Suppressor macrophage treated with lipopolysaccharide for 4 hours (primary cell): ENCODE measurements at regions not wholly inside any gene's neighbourhood (a gene's known extent, or its start where the extent isn't known, plus 50 kb on each side); places are given as distances from the start of the nearest gene placed in this dataset.
"Not testable (repeated sequence)": the region's sequence is repeated elsewhere in the genome, so short reads cannot be mapped to it uniquely, and the experiment has no call there.

Experiments
- DNase-seq: peaks from one replicate; pipeline ENCODE4 v3.0.0-alpha.2; 2020

GRCh38 chr17:22266231-22266630 lies 573.9 kb downstream of the KCNJ18 start:
- no peak for DNase-seq

DNA sequence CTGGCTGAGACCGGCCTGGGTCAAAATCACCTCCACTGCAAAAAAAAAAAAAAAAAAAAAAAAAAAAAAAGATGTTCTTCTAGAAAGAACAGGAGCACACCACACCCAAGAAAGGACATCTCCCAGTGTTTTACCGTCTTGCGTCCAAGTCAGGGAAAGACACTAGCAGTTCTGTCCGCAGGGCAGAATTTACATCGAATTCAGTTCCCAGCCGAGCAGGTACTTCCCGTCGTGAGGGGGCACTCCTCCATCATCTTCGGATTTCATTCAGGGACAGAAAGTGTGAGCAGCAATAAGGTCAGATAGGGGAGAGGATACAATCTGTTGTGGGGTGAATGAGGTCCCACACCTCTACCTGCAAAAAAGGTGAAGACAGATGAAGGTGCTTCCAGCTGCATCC lies 574.7 kb downstream of the KCNJ18 start:
- no peak for DNase-seq

- no peak for DNase-seq
Measured at GRCh38 chr17:22268214-22268911, 576.0 kb downstream of the KCNJ18 start.

DNA sequence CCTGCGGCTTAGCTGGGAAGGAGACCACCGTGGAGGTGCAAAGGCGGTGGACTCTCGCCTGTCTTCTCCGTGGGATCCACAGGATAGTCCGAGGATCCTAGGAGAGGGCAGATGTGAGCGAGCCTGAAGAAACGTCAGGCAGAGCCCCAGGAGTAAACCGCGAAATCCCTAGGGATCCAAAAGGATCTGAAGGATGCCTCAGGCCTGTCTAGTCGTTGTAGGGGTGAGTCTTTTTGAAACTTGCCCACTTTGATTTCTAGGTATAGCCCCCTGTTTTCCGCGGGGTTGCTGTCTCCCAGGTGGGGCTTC lies 576.5 kb downstream of the KCNJ18 start:
- no peak for DNase-seq

DNA sequence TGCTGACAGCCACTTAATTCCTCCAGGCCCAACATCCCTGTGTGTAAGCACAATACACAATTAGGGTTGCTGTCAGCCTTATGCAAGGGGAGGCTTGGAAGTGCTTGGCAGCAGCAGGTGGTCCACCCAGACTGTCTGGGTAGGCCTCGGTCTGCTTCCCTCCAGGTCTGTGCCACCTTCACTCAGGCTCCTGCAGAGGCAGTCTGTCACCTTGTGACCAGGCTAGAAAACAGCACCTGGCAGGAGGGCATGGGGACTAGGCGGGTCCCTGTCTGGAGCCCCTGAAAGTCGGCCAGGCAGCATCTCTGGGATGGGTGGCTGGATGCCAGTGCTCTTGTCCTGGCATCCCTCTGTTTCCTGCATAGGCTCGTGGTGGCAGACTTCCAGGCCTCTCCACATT lies 578.1 kb downstream of the KCNJ18 start:
- no peak for DNase-seq

GRCh38 chr17:22270809-22271208 lies 578.5 kb downstream of the KCNJ18 start:
- DNase-seq, result not testable (repeated sequence)

- DNase-seq, result no peak
Measured at GRCh38 chr17:22272363-22273146, 580.2 kb downstream of the KCNJ18 start.

- DNase-seq, result no peak
Measured at GRCh38 chr17:22273308-22273707, 581.0 kb downstream of the KCNJ18 start.

DNA sequence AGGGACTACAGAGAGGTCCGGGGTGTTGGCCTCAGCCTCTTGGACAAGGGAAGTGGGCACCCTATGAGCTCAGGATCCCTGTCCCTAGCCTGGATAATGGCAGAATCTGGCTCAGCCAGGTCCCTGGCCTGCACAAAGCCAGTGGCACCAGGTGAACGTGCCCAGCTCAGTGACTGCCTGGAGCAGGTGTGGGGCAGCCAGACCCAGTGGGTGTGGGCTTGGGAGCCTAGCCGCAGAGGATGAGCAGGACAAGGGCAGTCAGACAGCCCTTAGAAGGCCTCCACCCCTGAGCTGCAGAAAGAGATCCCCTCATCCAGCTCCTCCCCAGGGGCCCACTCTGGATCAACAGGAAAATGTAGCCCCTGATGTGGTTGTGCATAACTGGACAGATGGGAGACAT lies 585.3 kb downstream of the KCNJ18 start:
- no peak for DNase-seq

DNA sequence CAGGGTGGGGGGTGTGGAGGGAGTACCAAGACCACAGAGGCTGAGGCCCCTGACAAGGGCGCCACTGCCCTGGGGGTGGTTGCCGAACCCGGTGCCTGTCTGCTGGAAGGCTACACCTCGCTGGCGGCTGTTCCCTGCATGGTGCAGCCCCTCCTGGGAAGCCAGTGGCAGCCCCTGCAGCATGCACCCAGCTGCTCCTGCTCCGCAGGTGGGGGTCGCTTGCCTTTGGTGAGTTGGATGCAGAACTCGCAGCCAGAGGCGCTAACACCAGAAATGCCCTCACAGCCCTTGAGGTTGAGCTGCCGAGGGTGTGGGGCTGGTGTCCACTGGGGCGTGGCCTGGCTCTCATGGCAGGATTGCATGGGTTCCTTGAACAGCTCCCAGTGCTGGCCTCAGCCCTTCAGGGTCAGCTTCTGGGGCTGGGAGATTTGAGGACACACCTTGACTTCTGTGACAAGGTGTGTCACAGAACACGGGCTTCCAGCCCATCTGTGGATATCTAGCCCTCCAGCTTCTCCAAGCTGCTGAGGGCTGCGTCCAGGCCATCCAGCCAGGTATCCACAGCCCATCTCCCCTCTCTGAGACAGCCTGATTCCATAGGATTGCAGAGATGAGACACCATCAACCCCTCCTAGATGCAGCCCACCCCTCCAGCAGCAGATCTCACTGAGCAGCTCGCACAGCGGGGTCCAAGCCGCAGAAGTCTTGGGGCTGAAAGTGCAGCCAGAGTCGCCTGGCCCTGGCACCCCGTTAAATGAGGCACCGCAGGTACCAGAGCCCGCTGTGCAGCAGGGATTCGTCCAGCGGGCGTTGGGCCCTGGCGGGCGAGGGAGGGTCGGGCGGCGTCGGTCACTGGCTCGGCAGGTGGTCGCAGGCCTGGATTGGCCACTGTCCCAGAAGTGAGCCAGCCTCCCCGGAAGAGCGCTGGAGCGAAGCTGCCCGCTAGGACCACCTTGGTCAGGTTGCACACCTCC lies 586.3 kb downstream of the KCNJ18 start:
- no peak for DNase-seq

DNA sequence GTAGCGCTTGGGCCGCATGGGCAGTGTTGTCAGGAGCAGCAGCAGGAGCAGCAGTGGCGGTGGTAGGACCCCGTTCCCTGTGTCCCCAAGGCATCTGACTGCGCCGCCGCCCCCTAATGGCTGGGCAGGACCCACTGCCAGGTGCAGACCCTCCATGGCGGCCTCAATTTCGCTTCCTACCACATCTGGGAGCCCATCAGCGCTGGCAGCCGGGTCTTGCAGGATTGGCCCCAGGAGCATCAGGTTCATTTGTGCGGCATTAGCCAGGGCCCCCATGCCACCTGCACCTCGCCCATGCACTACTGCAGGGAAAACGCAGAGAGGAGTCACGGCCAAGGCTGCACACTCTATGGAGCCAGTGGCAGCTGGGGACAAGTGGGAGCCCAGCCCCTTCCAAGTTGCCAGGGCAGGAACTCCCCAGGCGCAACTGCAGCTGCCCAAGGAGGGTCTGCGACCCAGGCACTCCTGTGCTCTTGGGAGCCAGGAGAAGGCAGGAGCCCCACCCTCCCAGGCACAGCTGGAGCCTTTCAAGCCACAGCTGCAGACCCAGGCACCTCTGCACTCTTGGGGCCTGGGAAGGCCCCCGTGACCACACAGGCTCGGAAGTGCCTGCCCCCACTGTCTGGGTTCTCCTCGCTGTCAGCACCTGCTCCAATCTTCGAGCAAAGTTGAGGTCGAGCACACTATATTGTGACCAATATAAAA lies 594.2 kb downstream of the KCNJ18 start:
- no peak for DNase-seq

- not testable (repeated sequence) for DNase-seq
Measured at GRCh38 chr17:22298484-22298951, 606.2 kb downstream of the KCNJ18 start.

- no peak for DNase-seq
Measured at GRCh38 chr17:22300177-22300576, 607.9 kb downstream of the KCNJ18 start.

DNA sequence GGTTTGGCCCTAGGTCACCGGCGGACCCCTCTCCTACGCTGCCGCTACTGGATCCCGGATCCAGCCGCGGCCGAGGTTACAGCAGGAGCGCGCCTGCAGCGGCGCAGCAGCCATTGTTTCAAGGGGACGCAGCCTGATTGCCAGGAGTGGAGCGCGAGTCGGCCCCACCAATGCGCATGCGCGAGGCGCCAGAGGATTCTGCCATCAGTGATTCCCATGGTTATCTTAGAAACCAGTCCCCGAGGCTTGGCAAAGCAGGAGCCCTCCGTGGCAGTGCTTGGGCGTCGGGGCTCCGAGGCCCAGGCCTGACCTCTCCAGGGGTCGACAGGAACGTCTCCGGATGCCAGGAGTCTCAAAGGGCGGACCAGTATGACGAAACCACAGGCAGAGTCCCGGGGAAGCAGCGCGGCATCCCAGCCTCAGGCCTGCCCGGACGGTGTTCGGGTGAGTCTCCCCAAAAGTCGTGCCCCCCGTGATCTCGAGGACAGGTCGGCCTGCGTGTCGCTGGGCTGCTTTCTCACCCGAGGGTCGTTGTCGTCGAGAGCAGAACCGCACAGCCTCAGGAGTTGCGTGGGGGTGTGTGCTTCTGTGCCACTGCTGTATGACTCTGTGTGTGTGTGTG lies 608.5 kb downstream of the KCNJ18 start:
- DNase-seq, result no peak

DNA sequence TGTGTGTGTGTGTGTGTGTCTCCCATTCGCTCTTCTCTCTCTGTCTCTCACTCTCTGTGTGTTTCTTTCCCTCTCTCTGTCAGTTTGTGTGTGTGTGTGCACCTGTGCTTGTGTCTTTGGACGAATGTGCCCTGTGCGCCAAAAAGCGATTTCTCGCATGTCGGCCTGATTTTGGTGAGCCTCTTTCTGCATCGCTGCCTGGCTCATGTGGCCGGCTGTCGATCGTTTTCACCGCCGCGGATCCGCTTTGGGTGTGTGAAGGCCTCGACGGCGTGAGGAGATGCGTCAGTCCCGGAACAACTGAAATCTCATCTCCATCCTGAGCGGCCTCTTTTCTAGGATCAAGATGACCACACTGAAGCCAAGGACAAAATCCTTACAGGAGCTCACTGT lies 609.0 kb downstream of the KCNJ18 start:
- DNase-seq, result no peak

DNA sequence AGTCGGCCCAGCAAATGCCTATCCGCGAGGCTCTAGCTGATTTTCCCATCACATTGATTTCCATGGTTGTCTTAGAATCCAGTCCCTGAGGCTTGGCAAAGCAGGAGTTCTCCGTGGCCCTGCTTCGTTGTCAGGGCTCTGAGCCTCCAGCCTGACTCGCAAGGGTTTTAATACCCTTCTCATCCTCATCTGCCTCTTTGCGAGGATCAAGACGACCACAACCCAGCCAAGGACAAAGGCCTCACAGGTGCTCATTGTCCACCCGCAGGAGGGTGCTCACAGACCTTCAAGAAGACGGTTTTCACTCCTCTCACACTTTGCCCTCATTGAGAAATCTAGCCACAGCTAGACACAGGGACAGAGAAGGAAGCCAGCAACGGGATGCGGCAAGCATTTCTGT lies 610.8 kb downstream of the KCNJ18 start:
- no peak for DNase-seq

DNA sequence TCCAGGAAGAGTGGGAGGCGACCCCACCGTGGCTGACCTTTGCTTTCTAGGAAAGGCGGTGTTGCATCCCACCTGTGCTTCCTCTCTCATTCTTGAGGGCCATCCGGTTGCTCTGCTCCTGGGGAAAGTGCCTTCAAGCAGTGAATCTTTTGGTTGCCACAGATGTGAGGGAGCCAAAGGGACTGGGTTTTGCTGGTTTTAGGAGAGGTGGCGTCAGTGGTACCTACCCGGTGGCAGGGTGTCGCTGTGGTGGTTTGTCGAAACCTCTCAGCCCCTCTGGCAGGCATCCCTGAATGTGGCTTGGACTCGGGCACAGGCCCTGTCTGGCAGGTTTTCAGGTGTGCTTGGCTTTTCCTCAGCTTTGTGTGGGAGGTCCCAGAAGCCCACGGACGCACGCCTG lies 611.5 kb downstream of the KCNJ18 start:
- DNase-seq, result no peak

DNA sequence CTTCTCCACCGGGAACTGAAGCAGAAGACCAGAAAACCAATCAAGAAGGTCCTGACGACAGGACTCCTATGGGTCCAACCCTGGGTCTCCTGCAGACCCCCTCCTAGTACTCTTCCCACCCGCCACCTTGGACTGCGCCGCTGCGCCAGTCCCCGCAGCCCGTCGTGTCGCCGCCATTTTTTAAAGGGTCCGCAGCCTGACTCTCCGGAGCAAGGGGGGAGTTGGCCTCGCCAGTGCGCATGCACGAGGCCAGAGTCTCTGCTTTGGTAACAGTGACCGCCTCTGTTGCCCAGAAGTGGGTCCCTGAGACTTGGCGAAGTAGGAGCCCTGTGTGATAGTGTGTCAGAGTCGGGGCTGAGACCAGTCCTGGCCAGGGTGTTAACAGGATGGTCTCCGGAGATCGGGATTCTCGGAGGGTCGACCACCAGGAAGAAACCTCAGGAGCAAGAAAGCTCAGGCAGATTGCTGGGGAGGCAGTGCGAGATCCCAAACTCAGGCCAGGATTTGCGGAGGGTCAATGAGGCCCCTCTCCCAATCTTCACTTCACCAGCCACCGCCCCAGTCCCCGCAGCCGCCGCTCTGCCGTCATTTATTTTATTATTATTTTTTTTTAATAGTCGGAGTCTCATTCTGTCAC lies 612.5 kb downstream of the KCNJ18 start:
- no peak for DNase-seq

- no peak for DNase-seq
Measured at GRCh38 chr17:22305356-22306071, 613.2 kb downstream of the KCNJ18 start.

DNA sequence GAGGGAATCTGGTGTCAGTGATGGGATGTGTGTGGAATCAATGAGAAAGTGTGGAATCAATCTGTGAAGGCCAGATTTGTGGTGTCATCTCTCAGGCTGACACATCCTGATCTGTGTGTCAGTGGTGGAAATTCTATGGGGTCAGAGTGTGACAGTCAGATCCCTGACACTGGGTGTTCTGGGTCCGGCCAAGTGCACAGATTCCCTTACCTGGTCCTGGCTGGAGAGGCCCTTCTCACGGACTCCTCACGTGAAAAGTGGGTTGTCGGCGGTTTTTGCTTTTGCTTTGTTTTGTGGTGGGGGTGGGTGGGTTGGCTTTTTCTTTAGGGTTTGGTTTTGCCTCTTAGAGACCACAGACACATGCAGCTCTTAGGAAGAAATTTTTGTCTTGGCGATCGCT lies 618.0 kb downstream of the KCNJ18 start:
- not testable (repeated sequence) for DNase-seq
